ENCODE measurements at regions not wholly inside any gene's neighbourhood (a gene's known extent, or its start where the extent isn't known, plus 50 kb on each side); places are given as distances from the start of the nearest gene placed in this dataset.

DNA sequence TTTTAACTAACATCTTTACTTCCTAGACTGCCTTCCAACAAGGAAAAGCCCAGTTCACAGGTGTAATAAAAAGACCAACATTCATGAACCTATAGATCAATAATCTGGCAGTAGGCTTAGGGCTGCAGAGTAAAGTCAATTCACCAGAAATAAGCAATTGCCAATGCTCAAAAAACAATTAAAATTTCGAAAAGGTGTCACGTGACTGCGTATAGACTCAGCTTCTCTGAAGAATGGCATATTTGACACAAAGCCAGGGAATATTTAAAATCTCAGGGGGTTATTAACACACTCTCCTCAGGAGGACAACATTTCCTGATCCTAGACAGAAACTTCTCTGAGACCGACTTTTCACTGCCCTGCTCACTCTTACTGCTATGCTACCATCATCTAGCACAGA lies 245.2 kb upstream of the LRATD1 start:
- Mint-ChIP-seq H3K4me1 (no peaks in the 10 kb centered on the region), H3K27me3 (ENCODE audit: low read depth) (no peaks in the 10 kb centered on the region), H3K36me3 (no peaks in the 10 kb centered on the region), H3K27ac (no peak overlapping the region), H3K4me3 (no peak overlapping the region), H3K9me3 (no peaks in the 10 kb centered on the region)
- ATAC-seq (no peak), DNase-seq (ENCODE audit: low spot score) (no peak)
- CTCF ChIA-PET: no interaction called here
- POLR2A ChIA-PET: no interaction called here
- no peak for TF ChIP-seq NR2C2 (CRISPR knock-in tag; IDR thresholded peaks at IDR 0.05)
- TF ChIP-seq JAZF1 (CRISPR knock-in tag; IDR thresholded peaks at IDR 0.05): no peak
- TF ChIP-seq, protein P1, sequence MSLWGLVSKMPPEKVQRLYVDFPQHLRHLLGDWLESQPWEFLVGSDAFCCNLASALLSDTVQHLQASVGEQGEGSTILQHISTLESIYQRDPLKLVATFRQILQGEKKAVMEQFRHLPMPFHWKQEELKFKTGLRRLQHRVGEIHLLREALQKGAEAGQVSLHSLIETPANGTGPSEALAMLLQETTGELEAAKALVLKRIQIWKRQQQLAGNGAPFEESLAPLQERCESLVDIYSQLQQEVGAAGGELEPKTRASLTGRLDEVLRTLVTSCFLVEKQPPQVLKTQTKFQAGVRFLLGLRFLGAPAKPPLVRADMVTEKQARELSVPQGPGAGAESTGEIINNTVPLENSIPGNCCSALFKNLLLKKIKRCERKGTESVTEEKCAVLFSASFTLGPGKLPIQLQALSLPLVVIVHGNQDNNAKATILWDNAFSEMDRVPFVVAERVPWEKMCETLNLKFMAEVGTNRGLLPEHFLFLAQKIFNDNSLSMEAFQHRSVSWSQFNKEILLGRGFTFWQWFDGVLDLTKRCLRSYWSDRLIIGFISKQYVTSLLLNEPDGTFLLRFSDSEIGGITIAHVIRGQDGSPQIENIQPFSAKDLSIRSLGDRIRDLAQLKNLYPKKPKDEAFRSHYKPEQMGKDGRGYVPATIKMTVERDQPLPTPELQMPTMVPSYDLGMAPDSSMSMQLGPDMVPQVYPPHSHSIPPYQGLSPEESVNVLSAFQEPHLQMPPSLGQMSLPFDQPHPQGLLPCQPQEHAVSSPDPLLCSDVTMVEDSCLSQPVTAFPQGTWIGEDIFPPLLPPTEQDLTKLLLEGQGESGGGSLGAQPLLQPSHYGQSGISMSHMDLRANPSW (CRISPR knock-in tag; conservative IDR thresholded peaks at IDR 0.05; ENCODE audit: low read depth): no peak
- TF ChIP-seq GTF2I (CRISPR knock-in tag; conservative IDR thresholded peaks at IDR 0.05): no peak
- TF ChIP-seq, protein P2, sequence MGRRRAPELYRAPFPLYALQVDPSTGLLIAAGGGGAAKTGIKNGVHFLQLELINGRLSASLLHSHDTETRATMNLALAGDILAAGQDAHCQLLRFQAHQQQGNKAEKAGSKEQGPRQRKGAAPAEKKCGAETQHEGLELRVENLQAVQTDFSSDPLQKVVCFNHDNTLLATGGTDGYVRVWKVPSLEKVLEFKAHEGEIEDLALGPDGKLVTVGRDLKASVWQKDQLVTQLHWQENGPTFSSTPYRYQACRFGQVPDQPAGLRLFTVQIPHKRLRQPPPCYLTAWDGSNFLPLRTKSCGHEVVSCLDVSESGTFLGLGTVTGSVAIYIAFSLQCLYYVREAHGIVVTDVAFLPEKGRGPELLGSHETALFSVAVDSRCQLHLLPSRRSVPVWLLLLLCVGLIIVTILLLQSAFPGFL (CRISPR knock-in tag; IDR thresholded peaks at IDR 0.05; ENCODE audit: borderline replicate concordance): no peak
- no peak for TF ChIP-seq CREB1 (CRISPR knock-in tag; IDR thresholded peaks at IDR 0.05)
- no peak for TF ChIP-seq CBFB (CRISPR knock-in tag; IDR thresholded peaks at IDR 0.05; ENCODE audit: low read depth)
- TF ChIP-seq, protein P3, sequence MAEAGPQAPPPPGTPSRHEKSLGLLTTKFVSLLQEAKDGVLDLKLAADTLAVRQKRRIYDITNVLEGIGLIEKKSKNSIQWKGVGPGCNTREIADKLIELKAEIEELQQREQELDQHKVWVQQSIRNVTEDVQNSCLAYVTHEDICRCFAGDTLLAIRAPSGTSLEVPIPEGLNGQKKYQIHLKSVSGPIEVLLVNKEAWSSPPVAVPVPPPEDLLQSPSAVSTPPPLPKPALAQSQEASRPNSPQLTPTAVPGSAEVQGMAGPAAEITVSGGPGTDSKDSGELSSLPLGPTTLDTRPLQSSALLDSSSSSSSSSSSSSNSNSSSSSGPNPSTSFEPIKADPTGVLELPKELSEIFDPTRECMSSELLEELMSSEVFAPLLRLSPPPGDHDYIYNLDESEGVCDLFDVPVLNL (CRISPR knock-in tag; IDR thresholded peaks at IDR 0.05; ENCODE audit: borderline replicate concordance, low read depth): no peak
- TF ChIP-seq TEAD1 (CRISPR knock-in tag; IDR thresholded peaks at IDR 0.05): no peak
- no peak for TF ChIP-seq TCF7 (CRISPR knock-in tag; IDR thresholded peaks at IDR 0.05; ENCODE audit: low read depth)
- TF ChIP-seq NR3C1 (CRISPR knock-in tag; conservative IDR thresholded peaks at IDR 0.05; ENCODE audit: low read depth): no peak
- no peak for TF ChIP-seq ZNF423 (CRISPR knock-in tag; IDR thresholded peaks at IDR 0.05)
- TF ChIP-seq, protein P4, sequence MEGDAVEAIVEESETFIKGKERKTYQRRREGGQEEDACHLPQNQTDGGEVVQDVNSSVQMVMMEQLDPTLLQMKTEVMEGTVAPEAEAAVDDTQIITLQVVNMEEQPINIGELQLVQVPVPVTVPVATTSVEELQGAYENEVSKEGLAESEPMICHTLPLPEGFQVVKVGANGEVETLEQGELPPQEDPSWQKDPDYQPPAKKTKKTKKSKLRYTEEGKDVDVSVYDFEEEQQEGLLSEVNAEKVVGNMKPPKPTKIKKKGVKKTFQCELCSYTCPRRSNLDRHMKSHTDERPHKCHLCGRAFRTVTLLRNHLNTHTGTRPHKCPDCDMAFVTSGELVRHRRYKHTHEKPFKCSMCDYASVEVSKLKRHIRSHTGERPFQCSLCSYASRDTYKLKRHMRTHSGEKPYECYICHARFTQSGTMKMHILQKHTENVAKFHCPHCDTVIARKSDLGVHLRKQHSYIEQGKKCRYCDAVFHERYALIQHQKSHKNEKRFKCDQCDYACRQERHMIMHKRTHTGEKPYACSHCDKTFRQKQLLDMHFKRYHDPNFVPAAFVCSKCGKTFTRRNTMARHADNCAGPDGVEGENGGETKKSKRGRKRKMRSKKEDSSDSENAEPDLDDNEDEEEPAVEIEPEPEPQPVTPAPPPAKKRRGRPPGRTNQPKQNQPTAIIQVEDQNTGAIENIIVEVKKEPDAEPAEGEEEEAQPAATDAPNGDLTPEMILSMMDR (IDR thresholded peaks at IDR 0.05): no peak
- TF ChIP-seq, protein P5, sequence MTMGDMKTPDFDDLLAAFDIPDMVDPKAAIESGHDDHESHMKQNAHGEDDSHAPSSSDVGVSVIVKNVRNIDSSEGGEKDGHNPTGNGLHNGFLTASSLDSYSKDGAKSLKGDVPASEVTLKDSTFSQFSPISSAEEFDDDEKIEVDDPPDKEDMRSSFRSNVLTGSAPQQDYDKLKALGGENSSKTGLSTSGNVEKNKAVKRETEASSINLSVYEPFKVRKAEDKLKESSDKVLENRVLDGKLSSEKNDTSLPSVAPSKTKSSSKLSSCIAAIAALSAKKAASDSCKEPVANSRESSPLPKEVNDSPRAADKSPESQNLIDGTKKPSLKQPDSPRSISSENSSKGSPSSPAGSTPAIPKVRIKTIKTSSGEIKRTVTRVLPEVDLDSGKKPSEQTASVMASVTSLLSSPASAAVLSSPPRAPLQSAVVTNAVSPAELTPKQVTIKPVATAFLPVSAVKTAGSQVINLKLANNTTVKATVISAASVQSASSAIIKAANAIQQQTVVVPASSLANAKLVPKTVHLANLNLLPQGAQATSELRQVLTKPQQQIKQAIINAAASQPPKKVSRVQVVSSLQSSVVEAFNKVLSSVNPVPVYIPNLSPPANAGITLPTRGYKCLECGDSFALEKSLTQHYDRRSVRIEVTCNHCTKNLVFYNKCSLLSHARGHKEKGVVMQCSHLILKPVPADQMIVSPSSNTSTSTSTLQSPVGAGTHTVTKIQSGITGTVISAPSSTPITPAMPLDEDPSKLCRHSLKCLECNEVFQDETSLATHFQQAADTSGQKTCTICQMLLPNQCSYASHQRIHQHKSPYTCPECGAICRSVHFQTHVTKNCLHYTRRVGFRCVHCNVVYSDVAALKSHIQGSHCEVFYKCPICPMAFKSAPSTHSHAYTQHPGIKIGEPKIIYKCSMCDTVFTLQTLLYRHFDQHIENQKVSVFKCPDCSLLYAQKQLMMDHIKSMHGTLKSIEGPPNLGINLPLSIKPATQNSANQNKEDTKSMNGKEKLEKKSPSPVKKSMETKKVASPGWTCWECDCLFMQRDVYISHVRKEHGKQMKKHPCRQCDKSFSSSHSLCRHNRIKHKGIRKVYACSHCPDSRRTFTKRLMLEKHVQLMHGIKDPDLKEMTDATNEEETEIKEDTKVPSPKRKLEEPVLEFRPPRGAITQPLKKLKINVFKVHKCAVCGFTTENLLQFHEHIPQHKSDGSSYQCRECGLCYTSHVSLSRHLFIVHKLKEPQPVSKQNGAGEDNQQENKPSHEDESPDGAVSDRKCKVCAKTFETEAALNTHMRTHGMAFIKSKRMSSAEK (CRISPR knock-in tag; IDR thresholded peaks at IDR 0.05; ENCODE audit: borderline replicate concordance): no peak

DNA sequence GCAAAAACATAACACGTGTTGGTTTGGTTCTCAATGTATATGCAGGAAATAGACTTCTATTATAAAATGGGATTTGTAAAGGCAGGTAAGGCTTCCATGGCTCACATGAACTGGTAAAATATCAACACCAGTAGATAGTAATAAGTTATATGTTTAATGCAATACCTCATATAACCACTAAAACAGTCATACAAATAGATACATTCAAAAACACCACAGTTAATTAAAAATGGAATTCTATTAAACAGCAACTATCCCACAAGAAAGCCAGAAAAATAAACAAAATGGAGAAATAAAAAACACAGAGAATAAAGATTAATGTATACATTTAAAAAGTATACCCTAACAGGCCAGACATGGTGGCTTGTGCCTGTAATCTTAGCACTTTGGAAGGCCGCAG lies 243.8 kb upstream of the LRATD1 start:
- ATAC-seq (no peak), DNase-seq (ENCODE audit: low spot score) (no peak)
- Mint-ChIP-seq H3K36me3 (no peaks in the 10 kb centered on the region), H3K27ac (no peak overlapping the region), H3K4me1 (no peaks in the 10 kb centered on the region), H3K27me3 (ENCODE audit: low read depth) (no peaks in the 10 kb centered on the region), H3K4me3 (no peak overlapping the region), H3K9me3 (no peaks in the 10 kb centered on the region)
- POLR2A ChIA-PET: no interaction called here
- CTCF ChIA-PET: no interaction called here
- no peak for TF ChIP-seq NR2C2 (CRISPR knock-in tag; IDR thresholded peaks at IDR 0.05)
- TF ChIP-seq ZNF317 (CRISPR knock-in tag; IDR thresholded peaks at IDR 0.05; ENCODE audit: borderline replicate concordance, low read depth): no peak
- TF ChIP-seq ZNF416 (CRISPR knock-in tag; IDR thresholded peaks at IDR 0.05): no peak
- no peak for TF ChIP-seq EMX1 (CRISPR knock-in tag; IDR thresholded peaks at IDR 0.05)
- TF ChIP-seq SP1 (CRISPR knock-in tag; conservative IDR thresholded peaks at IDR 0.05): no peak
- TF ChIP-seq ELF4 (CRISPR knock-in tag; IDR thresholded peaks at IDR 0.05; ENCODE audit: low read depth): no peak
- TF ChIP-seq FOXJ3 (CRISPR knock-in tag; IDR thresholded peaks at IDR 0.05; ENCODE audit: borderline replicate concordance): no peak
- TF ChIP-seq, protein P3 (CRISPR knock-in tag; IDR thresholded peaks at IDR 0.05; ENCODE audit: borderline replicate concordance, low read depth): no peak
- TF ChIP-seq RELA (CRISPR knock-in tag; IDR thresholded peaks at IDR 0.05; ENCODE audit: borderline replicate concordance): no peak
- TF ChIP-seq IRF2 (CRISPR knock-in tag; IDR thresholded peaks at IDR 0.05; ENCODE audit: borderline replicate concordance, low read depth): no peak
- TF ChIP-seq OVOL2 (CRISPR knock-in tag; IDR thresholded peaks at IDR 0.05; ENCODE audit: borderline replicate concordance): no peak
- TF ChIP-seq MYBL2 (CRISPR knock-in tag; IDR thresholded peaks at IDR 0.05): no peak
- no peak for TF ChIP-seq NFYB (CRISPR knock-in tag; conservative IDR thresholded peaks at IDR 0.05; ENCODE audit: low read depth)

All from WTC11 (cell line).